HFFc6 (cell line): ENCODE measurements at regions not wholly inside any gene's neighbourhood (a gene's known extent, or its start where the extent isn't known, plus 50 kb on each side); places are given as distances from the start of the nearest gene placed in this dataset.
"Not testable (repeated sequence)": the region's sequence is repeated elsewhere in the genome, so short reads cannot be mapped to it uniquely, and the experiment has no call there.

Experiments
- DNase-seq: peaks from one replicate; pipeline ENCODE4 v3.0.0-alpha.2; 2018
- H3K27ac Mint-ChIP-seq: 2 replicates; pipeline ENCODE4 v1.8.0; 2020; ENCODE audit warnings: mild to moderate bottlenecking, mixed read lengths
- H3K27me3 Mint-ChIP-seq: 2 replicates; pipeline ENCODE4 v1.8.0; 2021; ENCODE audit warnings: mild to moderate bottlenecking, moderate library complexity, mixed read lengths; ENCODE audit not compliant: insufficient read depth
- H3K36me3 Mint-ChIP-seq: 2 replicates; pipeline ENCODE4 v1.8.0; 2021; ENCODE audit warnings: low read depth, mixed read lengths
- H3K4me1 Mint-ChIP-seq: 2 replicates; pipeline ENCODE4 v1.8.0; 2020; ENCODE audit warnings: low read depth, mixed read lengths
- H3K4me3 Mint-ChIP-seq: 2 replicates; pipeline ENCODE4 v1.8.0; 2020; ENCODE audit warnings: mild to moderate bottlenecking, moderate library complexity, mixed read lengths
- H3K9me3 Mint-ChIP-seq: 2 replicates; pipeline ENCODE4 v1.8.0; 2020; ENCODE audit warnings: mild to moderate bottlenecking, mixed read lengths
- CTCF ChIP-seq: fragments of 200-600 bp; sonication (generic); IDR thresholded peaks from 2 replicates; pipeline ENCODE4 v1.5.0; 2021; ENCODE audit warnings: antibody characterized with exemption, mild to moderate bottlenecking

GRCh38 chr2:131658769-131659131 lies 131.1 kb downstream of the CCDC74A start:
- H3K4me3 Mint-ChIP-seq: no peak overlapping the region
- H3K9me3 Mint-ChIP-seq: no peaks in the 10 kb centered on the region
- H3K4me1 Mint-ChIP-seq: peaks cover 31% of the 10 kb centered on the region
- no peak for TF ChIP-seq CTCF
- no peaks in the 10 kb centered on the region for H3K36me3 Mint-ChIP-seq
- DNase-seq: no peak
- peaks cover 3% of the 10 kb centered on the region for H3K27me3 Mint-ChIP-seq
- no peak overlapping the region for H3K27ac Mint-ChIP-seq

- no peaks in the 10 kb centered on the region for H3K9me3 Mint-ChIP-seq
- H3K27ac Mint-ChIP-seq: no peak overlapping the region
- DNase-seq: no peak
- no peak for TF ChIP-seq CTCF
- H3K4me1 Mint-ChIP-seq: peaks cover 35% of the 10 kb centered on the region
- peaks cover 3% of the 10 kb centered on the region for H3K27me3 Mint-ChIP-seq
- no peaks in the 10 kb centered on the region for H3K36me3 Mint-ChIP-seq
- H3K4me3 Mint-ChIP-seq: no peak overlapping the region
Measured at GRCh38 chr2:131659168-131659572, 131.5 kb downstream of the CCDC74A start.

- H3K27me3 Mint-ChIP-seq, H3K4me3 Mint-ChIP-seq, H3K36me3 Mint-ChIP-seq, DNase-seq, H3K9me3 Mint-ChIP-seq: not testable (repeated sequence)
- peaks cover 46% of the 10 kb centered on the region for H3K4me1 Mint-ChIP-seq
- peak overlapping the region; percentile 42; the same call in 1 of the 2 replicates for H3K27ac Mint-ChIP-seq
Measured at GRCh38 chr2:131661101-131661782, 133.6 kb downstream of the CCDC74A start.

- Mint-ChIP-seq H3K4me1 (peaks cover 46% of the 10 kb centered on the region), H3K27ac (peak overlapping the region; percentile 42; the same call in 1 of the 2 replicates)
- H3K27me3 Mint-ChIP-seq, H3K36me3 Mint-ChIP-seq, H3K9me3 Mint-ChIP-seq, H3K4me3 Mint-ChIP-seq: not testable (repeated sequence)
- DNase-seq: peak; percentile 76
Measured at GRCh38 chr2:131661884-131662535, 134.3 kb downstream of the CCDC74A start.

GRCh38 chr2:131663501-131663900 lies 135.8 kb downstream of the CCDC74A start:
- H3K27ac Mint-ChIP-seq, DNase-seq, H3K4me3 Mint-ChIP-seq, H3K27me3 Mint-ChIP-seq, H3K36me3 Mint-ChIP-seq: not testable (repeated sequence)
- Mint-ChIP-seq H3K9me3 (peaks cover 13% of the 10 kb centered on the region), H3K4me1 (peaks cover 54% of the 10 kb centered on the region)

- H3K27me3 Mint-ChIP-seq, H3K4me3 Mint-ChIP-seq, H3K27ac Mint-ChIP-seq, DNase-seq, H3K36me3 Mint-ChIP-seq: not testable (repeated sequence)
- Mint-ChIP-seq H3K4me1 (peaks cover 68% of the 10 kb centered on the region), H3K9me3 (peaks cover 24% of the 10 kb centered on the region)
Measured at GRCh38 chr2:131665716-131666115, 138.0 kb downstream of the CCDC74A start.

GRCh38 chr2:131668794-131669540 lies 141.3 kb downstream of the CCDC74A start:
- Mint-ChIP-seq H3K4me3 (peak overlapping the region; percentile 62), H3K9me3 (peaks cover 24% of the 10 kb centered on the region), H3K4me1 (peaks cover 43% of the 10 kb centered on the region), H3K27ac (peak overlapping the region; percentile 97)
- not testable (repeated sequence) for H3K27me3 Mint-ChIP-seq, H3K36me3 Mint-ChIP-seq
- DNase-seq: peak; percentile 89

- DNase-seq, H3K36me3 Mint-ChIP-seq, H3K4me3 Mint-ChIP-seq, H3K27me3 Mint-ChIP-seq, H3K27ac Mint-ChIP-seq: not testable (repeated sequence)
- Mint-ChIP-seq H3K9me3 (peaks cover 20% of the 10 kb centered on the region), H3K4me1 (peaks cover 36% of the 10 kb centered on the region)
Measured at GRCh38 chr2:131671841-131672470, 144.3 kb downstream of the CCDC74A start.
